Activated CD4-positive, alpha-beta T cell treated with anti-CD3 and anti-CD28 coated beads for 1 hour (primary cell): ENCODE measurements at regions not wholly inside any gene's neighbourhood (a gene's known extent, or its start where the extent isn't known, plus 50 kb on each side); places are given as distances from the start of the nearest gene placed in this dataset.
"Not testable (repeated sequence)": the region's sequence is repeated elsewhere in the genome, so short reads cannot be mapped to it uniquely, and the experiment has no call there.

Experiments used
- DNase-seq: peaks from one replicate; pipeline ENCODE4 v3.0.0-alpha.2; 2020

DNA sequence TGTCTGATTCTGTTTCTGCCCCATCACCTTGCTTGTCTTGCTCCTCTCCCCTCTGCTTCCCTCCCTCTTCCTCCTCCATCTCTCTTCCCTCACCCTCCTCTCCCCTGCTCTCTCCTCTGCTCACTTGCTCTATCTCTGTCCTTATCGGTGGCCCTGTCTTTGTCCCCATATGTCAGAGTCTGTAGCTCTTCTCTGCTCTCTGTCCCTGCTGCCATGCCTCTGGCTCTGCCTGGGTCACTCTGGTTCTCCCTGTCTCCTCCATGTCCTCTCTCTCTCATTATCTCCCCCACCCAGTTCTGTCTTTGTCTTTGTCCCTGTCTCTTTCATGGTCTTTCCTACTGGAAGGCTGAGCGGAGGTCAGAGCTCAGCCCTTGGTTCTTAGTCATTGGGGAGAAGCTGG, 169.1 kb upstream of the NLRP1 start:
- DNase-seq: no peak

- no peak for DNase-seq
These were observed 173.1 kb upstream of the NLRP1 start for GRCh38 chr17:5757314-5757907.

GRCh38 chr17:5758651-5759050, 174.3 kb upstream of the NLRP1 start:
- DNase-seq: no peak

DNA sequence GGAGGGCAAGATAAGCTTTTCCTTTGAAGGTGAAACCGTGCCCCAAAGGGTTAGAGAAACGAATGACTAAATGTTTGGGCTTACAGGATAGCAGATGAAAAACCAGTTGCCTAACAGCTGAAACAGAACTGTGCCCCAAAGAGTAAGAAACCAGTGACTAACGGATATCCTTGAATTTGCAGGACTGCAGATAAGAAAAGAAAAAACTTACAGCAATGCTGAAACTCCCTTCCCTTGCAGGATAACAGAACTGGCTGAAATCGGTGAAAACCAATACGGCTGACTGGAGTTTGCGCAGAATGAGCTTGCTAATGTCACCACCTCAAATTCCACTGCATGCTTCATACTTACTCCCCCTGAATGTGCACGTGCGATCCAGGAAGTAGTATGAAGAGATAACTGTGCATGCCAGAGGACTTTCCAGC, 175.2 kb upstream of the NLRP1 start:
- no peak for DNase-seq

DNA sequence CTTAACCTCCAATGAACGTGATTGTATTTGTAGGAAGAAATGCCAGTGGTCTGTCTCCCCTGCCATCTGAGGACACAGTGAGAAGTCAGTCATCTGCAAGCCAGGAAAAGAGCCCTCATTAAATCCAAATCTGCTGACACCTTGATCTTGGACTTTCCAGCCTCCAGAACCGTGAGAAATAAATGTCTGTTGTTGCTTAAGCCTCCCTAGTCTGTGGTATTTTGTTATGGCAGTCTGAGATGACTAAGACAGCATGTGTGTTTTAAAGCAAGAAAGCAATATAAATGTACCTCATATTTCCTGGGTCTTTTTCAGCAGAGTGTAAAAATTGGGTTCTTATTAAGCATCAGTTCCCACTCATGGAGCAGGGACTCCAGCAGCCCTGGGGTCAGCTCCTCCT, 177.9 kb upstream of the NLRP1 start:
- no peak for DNase-seq

DNA sequence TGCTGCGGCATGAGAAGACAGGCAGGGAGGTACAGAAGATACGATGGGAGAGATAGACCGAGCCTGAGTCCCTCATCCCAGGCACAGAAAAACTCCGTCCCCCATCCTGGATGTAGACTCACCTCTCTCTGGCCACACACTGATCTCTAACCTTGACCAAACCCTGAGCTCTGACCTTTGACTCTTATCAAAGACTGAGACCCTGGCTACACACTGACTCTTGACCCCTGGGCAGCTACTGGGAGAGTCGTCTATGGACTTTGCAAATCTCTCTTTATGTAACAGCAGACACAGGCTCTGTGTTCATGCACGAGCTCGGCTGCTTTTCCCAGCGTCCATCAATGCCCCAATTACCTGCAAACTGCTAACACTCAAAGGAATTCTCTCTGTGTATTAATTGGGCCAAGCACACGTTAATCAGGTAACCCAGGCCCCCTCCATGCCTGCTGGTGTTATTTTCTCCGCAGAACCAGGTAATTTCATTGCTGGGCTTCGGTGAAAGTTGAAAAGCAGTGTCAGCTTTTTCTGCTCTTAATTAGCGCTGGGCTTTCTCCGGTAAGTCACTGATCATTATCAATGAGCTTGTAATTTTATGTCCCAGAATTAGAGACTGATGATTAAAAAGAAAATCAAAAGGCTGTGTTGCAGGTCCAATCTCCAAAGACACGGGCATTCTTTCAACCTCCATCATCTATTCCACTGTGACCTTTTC, 179.4 kb upstream of the NLRP1 start:
- no peak for DNase-seq

- DNase-seq: no peak
These were observed 185.5 kb upstream of the NLRP1 start for GRCh38 chr17:5769593-5770354.

GRCh38 chr17:5770441-5771270, 186.3 kb upstream of the NLRP1 start:
- DNase-seq: no peak

DNA sequence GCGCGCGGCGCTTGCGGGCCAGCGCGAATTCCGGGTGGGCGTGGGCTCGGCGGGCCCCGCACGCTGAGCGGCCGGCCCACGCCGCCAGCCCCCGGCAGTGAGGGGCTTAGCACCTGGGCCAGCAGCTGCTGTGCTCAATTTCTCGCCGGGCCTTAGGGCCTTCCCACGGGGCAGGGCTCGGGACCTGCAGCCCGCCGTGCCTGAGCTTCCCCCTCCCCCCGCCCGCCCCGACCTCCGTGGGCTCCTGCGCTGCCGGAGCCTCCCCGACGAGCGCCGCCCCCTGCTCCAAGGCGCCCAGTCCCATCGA, 186.9 kb upstream of the NLRP1 start:
- DNase-seq: not testable (repeated sequence)

- not testable (repeated sequence) for DNase-seq
These were observed 187.7 kb upstream of the NLRP1 start for GRCh38 chr17:5772017-5772416.

- DNase-seq: no peak
These were observed 188.4 kb upstream of the NLRP1 start for GRCh38 chr17:5772720-5773119.

DNA sequence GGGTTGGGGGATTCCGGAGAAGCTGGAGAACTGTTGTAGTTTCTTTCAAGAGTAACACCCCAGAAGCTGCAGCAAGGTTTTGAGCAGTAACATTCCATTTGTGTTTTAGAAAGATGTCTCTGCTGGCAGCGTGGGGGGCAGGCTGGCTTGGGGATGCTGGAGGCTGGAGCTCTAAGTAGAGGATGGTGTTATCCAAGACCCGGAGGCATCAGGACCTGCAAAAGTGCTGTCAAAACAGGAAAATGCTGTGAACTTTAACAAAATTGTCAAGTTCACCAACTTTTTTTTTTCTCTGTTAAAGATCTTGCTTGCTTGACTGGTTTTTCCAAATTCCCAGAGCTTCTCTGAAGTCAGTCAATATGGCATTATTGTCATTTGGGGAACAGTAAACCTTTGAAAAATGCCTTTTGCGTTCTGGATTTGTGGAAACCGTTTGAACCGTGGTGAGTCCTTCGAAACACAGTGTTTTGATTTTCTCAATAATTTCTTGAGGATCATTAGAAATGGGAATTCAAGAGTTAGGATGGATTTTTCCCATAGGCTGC, 189.6 kb upstream of the NLRP1 start:
- DNase-seq: no peak

DNA sequence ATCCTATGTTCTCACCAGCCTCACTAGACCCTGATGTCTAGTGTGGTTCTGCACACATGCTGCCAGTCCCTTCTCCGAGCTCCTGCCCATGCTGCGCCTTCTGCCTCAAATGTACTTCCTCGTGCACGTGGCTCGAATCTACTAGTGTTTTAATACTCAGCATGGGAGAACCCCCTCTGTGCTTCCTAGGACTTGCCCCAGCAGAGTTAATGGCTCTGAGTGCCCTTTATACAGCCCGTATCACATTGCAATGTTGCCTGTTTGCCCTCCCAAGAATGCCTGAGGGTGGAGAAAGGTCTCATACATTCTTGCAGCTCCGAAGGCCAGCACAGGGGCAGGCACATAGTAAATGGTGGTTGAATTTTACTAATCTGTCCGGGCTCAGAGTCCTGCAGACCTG, 190.8 kb upstream of the NLRP1 start:
- no peak for DNase-seq

DNA sequence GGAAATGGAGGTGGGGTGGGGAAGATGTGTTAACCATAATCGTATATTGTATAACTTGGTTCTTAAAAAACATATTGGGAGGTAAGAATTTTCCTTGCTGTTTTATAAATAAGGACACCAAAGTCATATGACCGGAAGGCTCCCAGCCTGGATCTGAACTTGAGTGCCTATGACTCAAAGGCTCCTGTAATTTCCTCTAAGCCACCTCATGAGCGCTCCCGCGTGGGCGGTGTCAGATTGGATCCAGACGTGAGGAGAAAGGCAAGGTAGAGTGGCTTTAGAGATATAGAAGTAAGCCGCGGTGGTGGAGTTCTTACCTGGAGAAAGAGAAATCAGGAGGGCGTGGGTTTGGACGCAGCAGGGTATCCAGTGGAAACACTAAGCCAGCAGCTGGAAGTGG, 196.2 kb upstream of the NLRP1 start:
- no peak for DNase-seq

DNA sequence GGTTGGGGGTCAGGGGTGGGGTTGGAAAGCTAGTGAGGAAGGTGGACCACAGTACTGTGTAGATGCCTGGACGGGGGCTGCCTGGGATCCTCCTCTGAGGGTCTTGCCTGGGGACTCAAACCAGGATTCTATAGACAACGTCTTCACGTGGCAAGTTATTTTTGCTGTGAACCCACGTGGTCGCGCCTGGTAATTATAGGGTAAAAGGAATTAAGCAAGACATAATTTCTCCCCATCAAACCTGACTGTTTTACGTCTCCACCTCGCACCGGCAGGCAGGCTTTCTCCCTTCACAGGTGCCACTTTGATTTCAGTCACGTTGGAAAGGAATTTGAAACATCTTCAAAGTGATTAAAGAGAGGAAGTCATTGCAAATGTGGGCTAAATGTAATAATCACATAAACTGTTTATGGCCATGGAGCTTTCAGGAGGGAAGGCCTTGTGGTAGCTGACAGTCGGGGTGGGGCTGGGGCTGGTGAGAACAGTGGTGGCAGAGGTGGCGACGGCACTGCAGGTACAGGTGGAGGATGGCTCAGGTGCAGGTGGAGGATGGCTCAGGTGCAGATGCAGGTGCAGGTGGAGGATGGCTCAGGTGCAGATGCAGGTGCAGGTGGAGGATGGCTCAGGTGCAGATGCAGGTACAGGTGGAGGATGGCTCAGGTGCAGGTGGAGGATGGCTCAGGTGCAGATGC, 197.1 kb upstream of the NLRP1 start:
- no peak for DNase-seq

DNA sequence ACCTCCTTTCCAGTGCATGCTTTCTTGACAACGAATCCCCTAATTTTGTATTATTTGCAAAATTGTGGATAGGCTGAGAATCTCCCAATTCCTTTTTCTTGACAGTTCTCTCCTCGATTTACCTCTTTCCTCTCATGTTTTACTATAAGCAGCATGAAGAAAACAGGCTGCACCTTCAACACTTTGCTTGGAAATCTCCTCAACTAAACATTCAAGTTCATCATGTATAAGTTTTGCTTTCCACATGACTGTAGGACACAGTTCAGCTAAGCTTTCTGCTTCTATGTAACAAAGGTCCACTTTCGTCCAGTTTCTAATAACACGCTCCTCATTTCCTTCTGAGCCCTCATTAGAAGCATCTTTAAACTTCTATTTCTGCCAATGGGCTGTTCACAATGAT, 199.0 kb upstream of the NLRP1 start:
- no peak for DNase-seq

DNA sequence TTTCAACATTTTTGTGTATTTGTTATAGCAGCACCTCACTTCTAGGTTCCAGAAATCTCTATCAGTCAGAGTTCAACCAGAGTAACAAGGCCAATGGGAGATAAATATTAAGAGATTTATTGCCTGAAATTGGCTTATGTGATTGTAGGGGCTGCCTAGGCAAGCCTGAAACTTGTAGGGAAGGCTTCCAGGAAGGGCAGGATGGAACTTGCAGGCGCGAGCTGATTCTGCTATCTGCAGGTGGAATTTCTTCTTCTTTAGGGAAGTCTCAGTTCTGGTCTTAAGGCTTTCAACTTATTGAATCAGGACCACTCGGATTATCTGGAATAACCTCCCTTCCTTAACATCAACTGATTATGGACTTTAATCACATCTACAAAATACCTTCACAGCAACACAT, 199.5 kb upstream of the NLRP1 start:
- no peak for DNase-seq

DNA sequence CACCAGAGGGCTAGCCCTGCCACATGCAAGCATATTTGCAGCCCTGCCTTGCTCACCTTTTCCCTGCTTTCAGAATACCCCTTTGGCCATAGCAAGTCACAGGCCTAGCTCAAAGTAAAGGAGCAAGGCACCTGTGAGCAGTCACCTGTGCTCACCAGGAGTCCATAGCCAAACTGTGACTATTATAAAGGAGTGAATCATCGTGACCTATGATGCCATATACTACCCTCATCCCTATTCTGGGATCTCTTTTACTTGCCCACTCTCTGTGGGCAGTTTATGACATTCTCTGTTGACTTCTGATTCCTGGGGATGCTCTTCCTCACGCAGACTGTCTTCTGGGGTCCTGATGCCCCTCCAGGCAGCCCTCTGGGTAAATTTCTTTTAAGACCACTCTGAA, 200.5 kb upstream of the NLRP1 start:
- DNase-seq: no peak

DNA sequence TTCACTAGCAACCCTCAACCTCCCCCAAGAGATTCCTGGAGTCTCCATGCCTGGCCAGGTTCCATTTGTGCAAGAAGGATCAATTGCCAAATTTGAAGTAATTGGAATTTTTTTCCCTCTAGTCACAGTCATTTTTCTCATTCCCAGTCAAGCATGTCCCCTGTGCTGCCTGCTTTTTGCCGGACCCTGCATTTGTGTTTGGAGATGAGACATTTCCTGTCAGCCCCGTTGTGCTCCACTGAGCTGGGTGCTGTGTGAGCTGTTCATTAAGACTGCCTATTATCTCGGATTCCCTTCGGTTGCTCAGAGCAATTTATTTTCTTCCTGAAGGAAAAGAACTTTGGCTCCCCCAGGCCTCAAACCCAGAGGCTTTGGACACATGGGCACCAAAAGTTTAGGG, 201.0 kb upstream of the NLRP1 start:
- no peak for DNase-seq

DNA sequence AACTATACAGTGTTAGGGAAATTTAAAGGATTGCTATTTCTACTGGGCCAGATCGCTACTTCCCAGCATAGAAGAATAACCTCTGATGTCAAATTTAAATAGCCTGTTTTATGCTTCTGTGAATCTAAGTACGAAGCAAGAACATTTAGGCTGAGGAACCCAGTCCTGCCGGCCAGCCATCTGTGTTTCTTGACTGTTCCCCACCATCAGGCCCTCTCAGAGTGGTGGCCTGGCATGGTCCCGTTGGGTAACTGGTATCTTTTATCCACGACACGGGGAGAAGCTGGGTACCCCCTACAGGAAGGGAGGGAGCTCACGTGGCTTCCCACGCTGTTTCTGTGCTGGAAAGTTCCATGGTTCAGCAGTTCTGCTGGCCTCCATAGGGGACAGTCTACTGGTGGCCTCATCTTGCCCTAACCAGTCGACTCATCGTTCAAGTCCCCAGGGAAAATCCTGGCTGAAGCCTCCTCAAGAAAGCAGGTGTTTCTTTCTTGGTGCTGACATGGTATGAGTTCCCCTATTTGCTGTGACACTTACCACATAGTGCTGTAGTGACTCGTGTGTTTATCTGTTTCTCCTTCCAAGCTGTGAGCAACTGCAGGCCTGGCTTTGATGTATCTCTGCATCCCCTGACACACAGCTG, 201.7 kb upstream of the NLRP1 start:
- DNase-seq: no peak

DNA sequence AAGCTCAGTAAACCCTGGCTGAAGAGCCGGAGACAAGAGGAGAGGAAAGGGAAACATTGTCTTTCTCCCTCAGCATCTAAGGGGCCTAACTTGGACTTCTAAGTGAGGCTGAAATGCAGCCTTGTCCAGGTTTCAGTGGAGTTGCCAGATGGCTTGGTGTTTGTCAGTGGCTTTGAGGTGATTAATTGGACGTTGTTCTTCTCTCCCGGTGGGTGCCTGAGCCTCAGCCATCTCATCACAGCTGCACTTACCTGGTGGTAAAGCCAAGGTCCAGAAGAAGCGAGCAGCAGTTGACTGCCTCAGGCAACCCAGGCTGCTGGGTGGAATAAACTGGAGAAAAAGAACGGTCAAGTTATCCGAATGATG, 202.2 kb upstream of the NLRP1 start:
- no peak for DNase-seq

DNA sequence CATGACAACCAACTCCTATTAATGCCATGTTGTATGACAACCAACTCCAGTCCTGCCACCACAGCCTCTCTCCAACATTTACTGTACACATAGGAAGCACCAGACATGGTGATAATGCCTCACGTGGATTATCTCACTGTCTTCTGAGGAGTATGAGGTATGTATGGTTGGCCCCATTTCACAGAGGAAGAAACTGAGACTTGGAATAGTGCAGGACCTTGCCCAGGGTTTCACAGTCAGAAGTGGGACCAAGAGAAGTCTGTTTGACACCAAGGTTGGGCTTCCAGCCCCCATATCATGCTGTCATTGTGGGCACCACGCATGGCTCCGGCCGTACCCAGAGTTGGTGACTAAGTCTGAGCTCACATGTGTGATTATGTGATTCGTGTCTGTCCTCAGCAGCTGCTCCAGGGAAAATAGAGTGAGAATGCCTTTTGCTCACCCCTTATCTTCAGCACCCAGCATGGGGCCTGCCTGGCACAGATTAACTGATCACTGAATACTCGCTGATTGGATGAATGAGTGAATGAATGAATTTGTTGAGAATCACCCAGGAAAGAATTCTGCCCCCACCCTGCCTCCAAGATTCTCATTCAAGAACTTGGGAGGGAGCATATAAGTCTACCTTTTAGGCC, 204.1 kb upstream of the NLRP1 start:
- no peak for DNase-seq
